Liver (tissue), 8 donors: ENCODE measurements at regions not wholly inside any gene's neighbourhood (a gene's known extent, or its start where the extent isn't known, plus 50 kb on each side); places are given as distances from the start of the nearest gene placed in this dataset.
"Not testable (repeated sequence)": the region's sequence is repeated elsewhere in the genome, so short reads cannot be mapped to it uniquely, and the experiment has no call there.

ENCODE experiments used
- DNase-seq: peaks from one replicate; pipeline ENCODE4 v3.0.0-alpha.2; 2017; ENCODE audit warnings: low spot score
- H3K27ac ChIP-seq, 2 donors: one replicate each; pipeline ENCODE4 v1.7.0; 2013; ENCODE audit warnings: inconsistent platforms in 2 of 2, low read length in 2 of 2, control low read depth in 1 of 2, low read depth in 1 of 2, mild to moderate bottlenecking in 1 of 2
- H3K27me3 ChIP-seq, 4 donors: one replicate each; pipeline versions ENCODE4 v1.6.1 to v1.7.0; 2013; ENCODE audit warnings: low read length in 3 of 4, inconsistent platforms in 1 of 4, mild to moderate bottlenecking in 1 of 4, moderate library complexity in 1 of 4; ENCODE audit not compliant: control insufficient read depth in 4 of 4, insufficient read depth in 4 of 4
- H3K36me3 ChIP-seq, 4 donors: one replicate each; pipeline versions ENCODE4 v1.6.1 to v1.7.0; 2013; ENCODE audit warnings: low read length in 3 of 4, mild to moderate bottlenecking in 3 of 4, low read depth in 1 of 4, moderate library complexity in 1 of 4; ENCODE audit not compliant: control insufficient read depth in 4 of 4, insufficient read depth in 3 of 4
- H3K4me1 ChIP-seq, 4 donors: one replicate each; pipeline versions ENCODE4 v1.6.1 to v1.7.0; 2013; ENCODE audit warnings: low read length in 3 of 4, mild to moderate bottlenecking in 3 of 4, moderate library complexity in 1 of 4; ENCODE audit not compliant: control insufficient read depth in 4 of 4, insufficient read depth in 4 of 4
- H3K4me3 ChIP-seq, 3 donors: one replicate each; pipeline versions ENCODE4 v1.6.1 to v1.7.0; 2013; ENCODE audit warnings: low read length in 3 of 3, control low read depth in 1 of 3, low read depth in 1 of 3, mild to moderate bottlenecking in 1 of 3
- H3K9ac ChIP-seq, 2 donors: one replicate each; pipeline ENCODE4 v1.7.0; 2013; ENCODE audit warnings: low read length in 2 of 2, mild to moderate bottlenecking in 2 of 2, moderate library complexity in 2 of 2, control low read depth in 1 of 2, low read depth in 1 of 2
- H3K9me3 ChIP-seq, 4 donors: one replicate each; pipeline versions ENCODE4 v1.6.1 to v1.7.0; 2013; ENCODE audit warnings: low read length in 3 of 4; ENCODE audit not compliant: control insufficient read depth in 4 of 4
- FOXA1 ChIP-seq: IDR thresholded peaks from 2 replicates; pipeline ENCODE4 v1.6.1; 2016; ENCODE audit warnings: antibody characterized with exemption
- GABPA ChIP-seq, 2 donors: IDR thresholded peaks in 1 of 2; conservative IDR thresholded peaks in 1 of 2; 2 replicates each; pipeline ENCODE4 v1.6.1; 2016; ENCODE audit warnings: antibody characterized with exemption in 2 of 2, mild to moderate bottlenecking in 1 of 2, moderate library complexity in 1 of 2
- HNF4A ChIP-seq, 2 donors: conservative IDR thresholded peaks; 2 replicates each; pipeline ENCODE4 v1.6.1; 2016; ENCODE audit warnings: antibody characterized with exemption in 2 of 2, mild to moderate bottlenecking in 2 of 2
- HNF4G ChIP-seq: IDR thresholded peaks from 2 replicates; pipeline ENCODE4 v1.6.1; 2016; ENCODE audit warnings: antibody characterized with exemption
- MAX ChIP-seq: IDR thresholded peaks from 2 replicates; pipeline ENCODE4 v1.6.1; 2016; ENCODE audit warnings: antibody characterized with exemption
- NR2F2 ChIP-seq: IDR thresholded peaks from 2 replicates; pipeline ENCODE4 v1.6.1; 2016; ENCODE audit warnings: antibody characterized with exemption
- RAD21 ChIP-seq, 2 donors: IDR thresholded peaks; 2 replicates each; pipeline ENCODE4 v1.6.1; 2016; ENCODE audit warnings: antibody characterized with exemption in 2 of 2, mild to moderate bottlenecking in 2 of 2
- REST ChIP-seq: IDR thresholded peaks from 2 replicates; pipeline ENCODE4 v1.6.1; 2016; ENCODE audit warnings: antibody characterized with exemption, mild to moderate bottlenecking
- SP1 ChIP-seq: IDR thresholded peaks from 2 replicates; pipeline ENCODE4 v1.6.1; 2018; ENCODE audit warnings: antibody characterized with exemption, mild to moderate bottlenecking
- TAF1 ChIP-seq: conservative IDR thresholded peaks from 2 replicates; pipeline ENCODE4 v1.6.1; 2016; ENCODE audit warnings: antibody characterized with exemption, mild to moderate bottlenecking
- YY1 ChIP-seq: IDR thresholded peaks from 2 replicates; pipeline ENCODE4 v1.6.1; 2016; ENCODE audit warnings: antibody characterized with exemption, mild to moderate bottlenecking
- ZBTB33 ChIP-seq: IDR thresholded peaks from 2 replicates; pipeline ENCODE4 v1.6.1; 2016; ENCODE audit warnings: antibody characterized with exemption
- WGBS: extraction: QIAGEN DNeasy Blood & Tissue Kit; methylation state at CpG from one replicate; pipeline ENCODE4 v1.1.7; 2013; 5-methylcytosine and 5-hydroxymethylcytosine counted together
- TF ChIP-seq, protein P1 (sequence below): IDR thresholded peaks from 2 replicates; pipeline ENCODE4 v1.6.1; 2016; ENCODE audit warnings: antibody characterized with exemption
- TF ChIP-seq, protein P2 (sequence below): fragments of 150-350 bp; IDR thresholded peaks from 2 replicates; pipeline ENCODE4 v1.5.1; 2017; ENCODE audit warnings: improper control_type of control experiment, low read depth, low read length; ENCODE audit not compliant: missing input control
- donor health status: healthy.
- donor health status: healthy.
- donor health status: healthy.
- donor health status: healthy.
- donor health status: healthy.

- WGBS, result 78% methylated on average over 3 of the region's 3 CpGs
- Histone ChIP-seq H3K4me3 (no peak overlapping the region), H3K27me3 (no peaks in the 10 kb centered on the region), H3K9me3 (peaks cover 0 to 2% (median 0%) of the 10 kb centered on the region in 4 donors), H3K27ac (no peak overlapping the region), H3K9ac (no peak overlapping the region), H3K4me1 (no peaks in the 10 kb centered on the region), H3K36me3 (no peaks in the 10 kb centered on the region)
- no peak for DNase-seq
- no peak for TF ChIP-seq RAD21 (IDR thresholded peaks at IDR 0.05)
- TF ChIP-seq FOXA1, result no peak
- TF ChIP-seq GABPA (IDR thresholded peaks at IDR 0.05 in 1 of 2, conservative IDR thresholded peaks at IDR 0.05 in 1 of 2), result no peak
- TF ChIP-seq, protein P1, sequence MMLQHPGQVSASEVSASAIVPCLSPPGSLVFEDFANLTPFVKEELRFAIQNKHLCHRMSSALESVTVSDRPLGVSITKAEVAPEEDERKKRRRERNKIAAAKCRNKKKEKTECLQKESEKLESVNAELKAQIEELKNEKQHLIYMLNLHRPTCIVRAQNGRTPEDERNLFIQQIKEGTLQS, result no peak
- TF ChIP-seq MAX, result no peak
- TF ChIP-seq, protein P2, sequence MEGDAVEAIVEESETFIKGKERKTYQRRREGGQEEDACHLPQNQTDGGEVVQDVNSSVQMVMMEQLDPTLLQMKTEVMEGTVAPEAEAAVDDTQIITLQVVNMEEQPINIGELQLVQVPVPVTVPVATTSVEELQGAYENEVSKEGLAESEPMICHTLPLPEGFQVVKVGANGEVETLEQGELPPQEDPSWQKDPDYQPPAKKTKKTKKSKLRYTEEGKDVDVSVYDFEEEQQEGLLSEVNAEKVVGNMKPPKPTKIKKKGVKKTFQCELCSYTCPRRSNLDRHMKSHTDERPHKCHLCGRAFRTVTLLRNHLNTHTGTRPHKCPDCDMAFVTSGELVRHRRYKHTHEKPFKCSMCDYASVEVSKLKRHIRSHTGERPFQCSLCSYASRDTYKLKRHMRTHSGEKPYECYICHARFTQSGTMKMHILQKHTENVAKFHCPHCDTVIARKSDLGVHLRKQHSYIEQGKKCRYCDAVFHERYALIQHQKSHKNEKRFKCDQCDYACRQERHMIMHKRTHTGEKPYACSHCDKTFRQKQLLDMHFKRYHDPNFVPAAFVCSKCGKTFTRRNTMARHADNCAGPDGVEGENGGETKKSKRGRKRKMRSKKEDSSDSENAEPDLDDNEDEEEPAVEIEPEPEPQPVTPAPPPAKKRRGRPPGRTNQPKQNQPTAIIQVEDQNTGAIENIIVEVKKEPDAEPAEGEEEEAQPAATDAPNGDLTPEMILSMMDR, result no peak
- no peak for TF ChIP-seq ZBTB33
- no peak for TF ChIP-seq REST
- no peak for TF ChIP-seq YY1
- no peak for TF ChIP-seq HNF4G
- no peak for TF ChIP-seq TAF1
- TF ChIP-seq HNF4A (conservative IDR thresholded peaks at IDR 0.05), result no peak
- no peak for TF ChIP-seq SP1
- TF ChIP-seq NR2F2, result no peak
Observed at GRCh38 chrX:44667771-44668170, 125.1 kb upstream of the FUNDC1 start.

GRCh38 chrX:44657718-44658246 is 115.1 kb upstream of the FUNDC1 start:
- not testable (repeated sequence) for H3K4me3 ChIP-seq, H3K4me1 ChIP-seq, H3K27me3 ChIP-seq, H3K9me3 ChIP-seq, H3K27ac ChIP-seq, H3K9ac ChIP-seq, DNase-seq, H3K36me3 ChIP-seq
- 81% methylated on average over 5 of the region's 5 CpGs for WGBS
